ENCODE measurements at regions not wholly inside any gene's neighbourhood (a gene's known extent, or its start where the extent isn't known, plus 50 kb on each side); places are given as distances from the start of the nearest gene placed in this dataset.

DNA sequence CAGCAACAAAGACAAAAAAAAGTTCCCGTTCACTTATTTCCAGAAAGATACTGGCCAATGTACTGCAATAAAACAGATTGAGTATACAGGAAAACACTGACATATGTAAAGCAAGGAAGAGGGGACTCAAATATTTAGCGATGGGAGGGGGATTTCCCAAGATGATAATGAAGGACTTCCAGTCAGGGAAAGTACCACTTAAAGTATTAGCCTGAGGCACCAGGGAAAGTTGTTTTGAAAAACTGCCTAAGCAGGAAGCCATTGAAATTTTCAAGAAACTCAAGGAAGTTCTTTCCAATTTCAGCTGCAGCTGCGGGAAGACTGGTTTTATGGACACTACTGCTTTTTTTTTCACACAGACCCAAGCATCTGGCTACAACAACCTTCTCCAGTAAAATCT lies 1007.4 kb upstream of the NOVA1 start:
- TF ChIP-seq FOXM1 (IDR thresholded peaks at IDR 0.05; ENCODE audit: borderline replicate concordance, low read depth) (no peak), EGR1 (IDR thresholded peaks at IDR 0.05) (no peak), TAF1 (IDR thresholded peaks at IDR 0.05; ENCODE audit: low read depth) (no peak), TEAD4 (IDR thresholded peaks at IDR 0.05) (no peak), YY1 (IDR thresholded peaks at IDR 0.05; ENCODE audit: low read depth) (no peak), EP300 (IDR thresholded peaks at IDR 0.05; ENCODE audit: borderline replicate concordance) (no peak), CREB1 (IDR thresholded peaks at IDR 0.05; ENCODE audit: low read depth) (no peak), CEBPB (IDR thresholded peaks at IDR 0.05) (no peak)
- TF ChIP-seq, protein P1, sequence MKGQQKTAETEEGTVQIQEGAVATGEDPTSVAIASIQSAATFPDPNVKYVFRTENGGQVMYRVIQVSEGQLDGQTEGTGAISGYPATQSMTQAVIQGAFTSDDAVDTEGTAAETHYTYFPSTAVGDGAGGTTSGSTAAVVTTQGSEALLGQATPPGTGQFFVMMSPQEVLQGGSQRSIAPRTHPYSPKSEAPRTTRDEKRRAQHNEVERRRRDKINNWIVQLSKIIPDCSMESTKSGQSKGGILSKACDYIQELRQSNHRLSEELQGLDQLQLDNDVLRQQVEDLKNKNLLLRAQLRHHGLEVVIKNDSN (IDR thresholded peaks at IDR 0.05), result no peak
- TF ChIP-seq, protein P2, sequence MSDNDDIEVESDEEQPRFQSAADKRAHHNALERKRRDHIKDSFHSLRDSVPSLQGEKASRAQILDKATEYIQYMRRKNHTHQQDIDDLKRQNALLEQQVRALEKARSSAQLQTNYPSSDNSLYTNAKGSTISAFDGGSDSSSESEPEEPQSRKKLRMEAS (IDR thresholded peaks at IDR 0.05), result no peak
